Left colon (tissue), 2 donors: ENCODE measurements at regions not wholly inside any gene's neighbourhood (a gene's known extent, or its start where the extent isn't known, plus 50 kb on each side); places are given as distances from the start of the nearest gene placed in this dataset.
A peak's percentile ranks its signal among the peaks of the same experiment; 100 is the strongest.

Source experiments
- ATAC-seq: fragments of 200-7000 bp; cut with Tn5 transposase; one replicate; pipeline ENCODE4 v1.9.1; 2020; ENCODE audit warnings: mild to moderate bottlenecking, moderate library complexity
- DNase-seq, 2 donors: peaks; one replicate each; pipeline ENCODE4 v3.0.0-alpha.2; 2020
- intact Hi-C, 2 donors: fragments of 100-400 bp; cut with DNase I in 1 of 2; cut with micrococcal nuclease in 1 of 2; formaldehyde crosslinking; loops; one replicate each; pipeline versions ENCODE4 v1.11.2 to v1.14.0; 2022; cut with DNase I, micrococcal nuclease
- donor health status: DM: no; HTN: no; CAD: no.
- donor health status: DM: yes; HTN: yes; CAD: no.

- ATAC-seq (no peak), DNase-seq (no peak)
- intact Hi-C loops = no loop called here
These were observed 291.9 kb upstream of the GRM7 start for GRCh38 chr3:6568999-6569493.

- intact Hi-C loops = no loop called here
- no peak for ATAC-seq
- DNase-seq = no peak
These were observed 289.5 kb upstream of the GRM7 start for GRCh38 chr3:6571448-6571847.

DNA sequence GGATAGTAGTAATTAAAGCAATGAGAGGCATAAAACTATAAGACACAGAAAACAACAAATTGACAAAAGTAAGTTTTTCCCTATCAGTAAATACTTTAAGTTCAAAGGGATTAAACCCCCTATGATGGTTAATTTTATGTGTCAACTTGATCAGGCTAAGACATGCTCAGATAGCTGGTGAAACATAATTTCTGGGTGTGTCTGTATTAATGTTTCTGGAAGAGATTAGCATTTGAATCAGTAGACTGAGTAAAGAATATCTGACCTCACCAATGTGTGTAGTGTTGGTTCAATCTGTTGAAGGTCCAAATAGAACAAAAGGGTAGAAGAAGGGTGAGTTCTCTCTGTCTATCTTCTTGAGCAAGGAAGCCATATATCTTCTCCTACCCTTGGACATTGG is 283.3 kb upstream of the GRM7 start:
- DNase-seq = no peak
- intact Hi-C loops = no loop called here
- no peak for ATAC-seq

GRCh38 chr3:6578526-6578925 is 282.4 kb upstream of the GRM7 start:
- intact Hi-C loops = no loop called here
- ATAC-seq (no peak), DNase-seq (no peak)

- intact Hi-C loops = no loop called here
- DNase-seq = no peak
- ATAC-seq = no peak
These were observed 280.1 kb upstream of the GRM7 start for GRCh38 chr3:6580808-6581207.

DNA sequence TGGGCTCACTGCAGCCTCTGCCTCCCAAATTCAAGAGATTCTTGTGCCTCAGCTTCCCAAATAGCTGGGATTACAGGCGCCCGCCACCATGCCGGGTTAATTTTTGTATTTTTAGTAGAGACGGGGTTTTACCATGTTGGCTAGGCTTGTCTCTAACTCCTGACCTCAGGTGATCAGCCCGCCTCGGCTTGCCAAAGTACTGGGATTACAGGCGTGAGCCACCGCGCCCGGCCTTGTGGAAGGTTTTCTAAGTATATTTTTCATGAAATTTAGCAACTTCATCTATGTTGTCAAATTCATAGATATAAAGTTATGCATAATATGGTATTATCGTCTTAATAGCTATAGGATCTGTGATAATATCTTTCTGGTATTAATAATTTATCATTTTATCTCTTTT is 275.6 kb upstream of the GRM7 start:
- DNase-seq = no peak
- intact Hi-C loops = no loop called here
- ATAC-seq = no peak

- intact Hi-C loops = no loop called here
- ATAC-seq = no peak
- DNase-seq = no peak
These were observed 260.7 kb upstream of the GRM7 start for GRCh38 chr3:6600237-6600636.

- DNase-seq (no peak), ATAC-seq (no peak)
- intact Hi-C loops = no loop called here
These were observed 259.5 kb upstream of the GRM7 start for GRCh38 chr3:6601374-6601773.

DNA sequence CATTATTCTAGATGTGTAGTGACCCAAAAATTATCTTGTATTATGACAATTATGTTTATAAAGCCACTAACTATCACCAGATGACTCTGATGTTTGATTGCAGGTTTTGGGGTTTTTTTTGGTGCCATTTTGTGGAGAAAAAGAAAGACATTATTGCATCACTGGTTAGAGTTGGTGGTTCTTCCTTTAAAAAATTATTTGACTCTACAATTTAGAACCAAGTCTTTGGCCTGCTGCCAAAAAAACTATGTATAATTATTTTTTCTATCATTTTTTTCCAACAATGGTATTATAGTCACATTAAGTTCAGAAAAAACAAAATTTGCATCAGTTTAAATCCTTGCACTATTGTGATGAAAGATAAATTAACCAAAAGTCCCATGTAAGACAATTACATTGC is 258.6 kb upstream of the GRM7 start:
- DNase-seq = no peak
- no peak for ATAC-seq
- intact Hi-C loops = no loop called here

DNA sequence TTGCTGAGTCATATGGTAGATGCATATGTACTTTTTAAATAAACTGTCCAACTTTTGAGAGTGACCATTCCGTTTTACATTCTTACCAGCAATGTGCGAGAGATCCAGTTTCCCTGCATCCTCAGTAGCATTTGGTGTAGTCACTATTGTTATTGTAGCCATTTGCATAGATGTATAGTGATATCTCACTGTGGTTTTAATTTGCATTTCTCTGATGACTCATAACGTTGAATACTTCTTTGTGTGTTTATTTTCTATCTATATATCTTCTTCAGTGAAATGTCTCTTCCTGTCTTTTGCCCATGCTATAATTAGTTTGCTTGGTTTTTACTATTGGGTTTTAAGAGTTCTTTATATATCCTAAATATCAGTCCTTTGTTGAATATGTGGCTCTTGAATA is 255.7 kb upstream of the GRM7 start:
- ATAC-seq = no peak
- intact Hi-C loops = no loop called here

DNA sequence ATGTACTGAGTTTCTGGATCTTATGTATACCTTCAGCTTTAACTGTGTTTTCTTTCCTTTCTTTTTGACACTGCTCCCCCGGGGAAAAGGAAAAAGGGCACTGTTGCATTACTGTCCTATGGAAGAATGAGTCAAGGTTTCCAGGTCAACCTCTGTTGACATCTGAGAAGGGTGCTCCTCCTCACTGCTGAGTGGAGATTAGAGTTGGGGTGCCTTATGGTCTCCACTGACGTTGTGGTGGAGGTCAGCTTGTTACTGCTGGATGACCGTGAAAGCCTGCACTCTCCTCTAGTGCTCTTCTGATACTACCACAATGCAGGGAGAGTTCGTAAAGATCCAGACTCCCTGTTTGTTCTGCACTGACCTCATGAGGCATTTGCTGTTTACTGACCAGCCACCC is 252.1 kb upstream of the GRM7 start:
- intact Hi-C loops = no loop called here
- no peak for ATAC-seq
- no peak for DNase-seq

More for the DNA sequence above, 255.7 kb upstream of the GRM7 start:
- no peak for DNase-seq

- intact Hi-C loops = no loop called here
- no peak for DNase-seq
- no peak for ATAC-seq
These were observed 248.8 kb upstream of the GRM7 start for GRCh38 chr3:6612034-6612616.

DNA sequence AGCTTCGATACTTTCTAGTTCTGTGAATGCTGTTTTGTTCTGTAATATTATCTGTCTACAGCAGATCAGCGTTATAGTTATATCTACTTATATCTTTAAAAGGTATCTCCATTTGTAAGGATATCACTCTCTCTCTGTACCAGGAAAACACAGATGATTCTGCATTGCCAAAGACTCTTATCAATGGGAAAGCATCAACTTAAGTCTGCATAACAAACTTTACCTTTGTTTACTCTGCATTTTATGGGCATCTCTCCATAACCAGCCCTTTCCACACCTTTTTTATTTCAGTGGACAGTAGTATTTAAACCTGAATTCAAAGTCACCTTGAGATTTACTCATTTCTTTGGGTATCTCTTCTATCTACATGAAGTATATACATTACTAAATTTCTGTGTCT is 238.7 kb upstream of the GRM7 start:
- DNase-seq = no peak
- ATAC-seq = peak; percentile 98
- intact Hi-C loops = no loop called here

DNA sequence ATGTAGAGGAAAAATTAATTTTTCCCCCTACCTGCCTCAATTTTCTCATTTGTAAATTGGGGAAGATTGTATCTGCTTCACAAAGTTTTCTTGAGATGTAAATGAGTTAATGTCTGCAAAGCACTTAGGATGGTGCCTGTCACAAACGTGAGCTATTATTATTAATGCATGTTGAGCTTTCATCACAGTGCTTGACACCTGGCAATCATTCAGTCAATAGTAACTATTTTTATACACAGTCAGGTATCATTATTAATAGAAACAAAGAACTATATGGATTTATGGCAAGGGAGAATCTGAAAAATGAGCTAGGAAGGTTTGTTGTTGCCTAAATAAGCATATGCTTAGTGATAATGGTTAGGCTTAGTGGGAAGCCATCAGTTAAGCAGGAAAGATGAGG is 238.2 kb upstream of the GRM7 start:
- DNase-seq (no peak), ATAC-seq (no peak)
- intact Hi-C loops = no loop called here

- ATAC-seq = no peak
- intact Hi-C loops = no loop called here
These were observed 229.5 kb upstream of the GRM7 start for GRCh38 chr3:6631376-6631775.

GRCh38 chr3:6640907-6641306 is 220.0 kb upstream of the GRM7 start:
- intact Hi-C loops = no loop called here
- no peak for ATAC-seq
- no peak for DNase-seq

More at GRCh38 chr3:6631376-6631775, 229.5 kb upstream of the GRM7 start:
- DNase-seq = no peak

DNA sequence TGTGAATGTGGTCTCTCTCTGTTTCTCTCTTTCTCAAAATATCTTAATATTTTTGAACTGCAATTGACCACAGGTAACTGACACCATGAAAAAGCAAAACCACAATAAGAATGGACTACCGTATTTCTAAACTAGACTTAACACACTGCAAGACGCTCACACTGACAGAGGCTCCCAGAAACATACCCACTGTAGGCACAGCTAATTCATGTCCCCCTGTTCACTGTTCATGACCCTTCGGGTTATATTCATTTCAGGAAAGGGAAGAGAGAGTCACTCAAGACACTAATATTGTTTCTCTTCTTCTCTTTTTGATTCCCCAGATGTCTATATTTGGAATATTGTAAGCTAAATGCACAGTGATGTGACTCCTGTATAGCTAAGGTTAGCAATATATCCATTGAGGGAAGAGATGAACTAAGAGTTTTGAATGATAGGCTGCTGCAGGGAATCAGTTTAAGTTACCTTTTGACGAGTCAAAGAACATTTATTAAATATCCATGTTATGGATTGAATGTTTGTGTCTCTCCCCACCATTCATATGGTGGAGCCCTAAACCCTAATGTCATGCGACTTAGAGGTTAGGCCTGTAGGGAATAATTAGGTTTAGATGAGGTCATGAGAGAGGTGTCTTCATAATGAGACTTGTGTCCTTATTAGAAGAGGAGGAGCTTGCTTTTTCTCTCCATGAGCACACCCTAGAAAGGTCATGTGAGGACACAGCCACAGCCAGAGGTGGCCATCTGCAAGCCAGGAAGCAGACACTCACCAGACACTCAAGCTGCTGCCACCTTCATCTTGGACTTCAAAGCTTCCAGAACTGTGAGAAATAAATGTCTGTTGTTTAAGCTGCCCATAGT is 216.6 kb upstream of the GRM7 start:
- ATAC-seq (peak; percentile 56), DNase-seq (peak in 1 of 2 donors; percentile 7)
- intact Hi-C loops = no loop called here

- intact Hi-C loops = no loop called here
- DNase-seq = no peak
- ATAC-seq = no peak
These were observed 206.2 kb upstream of the GRM7 start for GRCh38 chr3:6654670-6655069.

GRCh38 chr3:6655275-6655674 is 205.6 kb upstream of the GRM7 start:
- ATAC-seq = no peak
- intact Hi-C loops = no loop called here
- no peak for DNase-seq

- DNase-seq = no peak
- peak; percentile 29 for ATAC-seq
- intact Hi-C loops = no loop called here
These were observed 203.3 kb upstream of the GRM7 start for GRCh38 chr3:6657591-6657990.

DNA sequence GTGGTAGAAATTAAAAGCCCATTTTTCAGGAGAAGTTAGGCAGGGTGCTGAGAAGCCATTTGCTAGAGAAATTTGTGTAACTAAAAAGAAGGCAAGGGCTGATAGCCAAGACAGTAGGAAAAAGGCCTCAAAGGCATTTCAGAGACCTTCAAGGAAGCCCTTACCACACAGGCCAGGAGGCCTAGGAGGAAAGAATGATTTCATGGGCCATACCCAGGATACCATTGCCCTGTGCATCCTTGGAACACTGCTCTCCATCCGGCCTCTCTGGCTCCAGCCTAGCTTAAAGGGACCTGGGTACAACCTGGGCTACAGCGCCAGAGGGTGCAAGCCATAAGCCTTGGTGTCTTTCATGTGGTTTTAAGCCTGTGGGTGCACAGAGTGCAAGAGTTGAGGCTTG is 193.6 kb upstream of the GRM7 start:
- DNase-seq (no peak), ATAC-seq (no peak)
- intact Hi-C loops = no loop called here
